ENCODE measurements at regions not wholly inside any gene's neighbourhood (a gene's known extent, or its start where the extent isn't known, plus 50 kb on each side); places are given as distances from the start of the nearest gene placed in this dataset.

GRCh38 chr18:1884623-1885022 is 686.7 kb downstream of the METTL4 start:
- no TSS peak for BruUV-seq (replicated peaks)
- DNase-seq (ENCODE audit: low read depth, low spot score) (no peak), ATAC-seq (peak; percentile 55)
- ChIA-PET CTCF (no interaction called here), POLR2A (no interaction called here), RAD21 (ENCODE audit: low non-redundant PET in 1 of 2, low total read pairs in 2 of 2, uncharacterized antibody in 2 of 2, unreplicated experiment in 2 of 2) (no interaction called here)
- Histone ChIP-seq H3K4me1 (ENCODE audit: control insufficient read depth in 1 of 2, insufficient read depth in 2 of 2, low read length in 2 of 2) (no peaks in the 10 kb centered on the region), H3K9ac (ENCODE audit: low read length) (no peak overlapping the region), H3K4me3 (replicated peaks in 1 of 2; ENCODE audit: low read depth in 1 of 2, low read length in 2 of 2) (no peak overlapping the region), H3K4me2 (ENCODE audit: low read length) (no peak overlapping the region), H3K79me2 (ENCODE audit: insufficient read depth, low read length) (no peaks in the 10 kb centered on the region), H3K9me3 (ENCODE audit: control insufficient read depth in 1 of 2, insufficient read depth in 1 of 2, low read depth in 1 of 2, low read length in 2 of 2) (no peaks in the 10 kb centered on the region), H3K27me3 (ENCODE audit: insufficient read depth, low read length) (peaks cover 29% of the 10 kb centered on the region), H3K36me3 (ENCODE audit: control insufficient read depth in 1 of 2, insufficient read depth in 2 of 2, low read length in 2 of 2) (no peaks in the 10 kb centered on the region), H2AFZ (ENCODE audit: low read depth, low read length, poor library complexity, severe bottlenecking) (no peak overlapping the region), H4K20me1 (ENCODE audit: insufficient read depth) (no peaks in the 10 kb centered on the region; the same call in 1 of the 2 replicates), H3K9me2 (ENCODE audit: insufficient read depth) (no peaks in the 10 kb centered on the region), H3K27ac (ENCODE audit: low read depth, low read length) (no peak overlapping the region)
- TF ChIP-seq EZH2phosphoT487 (IDR thresholded peaks at IDR 0.05; ENCODE audit: borderline replicate concordance) (no peak), ELF1 (IDR thresholded peaks at IDR 0.05; ENCODE audit: borderline replicate concordance, low read depth) (no peak), CBX3 (IDR thresholded peaks at IDR 0.05; ENCODE audit: low read depth) (no peak), ATF3 (IDR thresholded peaks at IDR 0.05) (no peak), REST (IDR thresholded peaks at IDR 0.05; ENCODE audit: low read depth) (no peak)
- intact Hi-C loops (cut with micrococcal nuclease), result no loop called here

- Histone ChIP-seq H3K36me3 (ENCODE audit: control insufficient read depth in 1 of 2, insufficient read depth in 2 of 2, low read length in 2 of 2) (no peaks in the 10 kb centered on the region), H3K27ac (ENCODE audit: low read depth, low read length) (no peak overlapping the region), H3K27me3 (ENCODE audit: insufficient read depth, low read length) (0 out of 2 replicates have a peak, but pooled peaks cover 4% of the 10 kb centered on the region), H3K79me2 (ENCODE audit: insufficient read depth, low read length) (no peaks in the 10 kb centered on the region), H4K20me1 (ENCODE audit: insufficient read depth) (no peaks in the 10 kb centered on the region), H3K4me2 (ENCODE audit: low read length) (no peak overlapping the region), H3K9ac (ENCODE audit: low read length) (no peak overlapping the region), H3K4me3 (replicated peaks in 1 of 2; ENCODE audit: low read depth in 1 of 2, low read length in 2 of 2) (no peak overlapping the region), H3K9me2 (ENCODE audit: insufficient read depth) (no peaks in the 10 kb centered on the region), H2AFZ (ENCODE audit: low read depth, low read length, poor library complexity, severe bottlenecking) (no peak overlapping the region), H3K4me1 (ENCODE audit: control insufficient read depth in 1 of 2, insufficient read depth in 2 of 2, low read length in 2 of 2) (no peaks in the 10 kb centered on the region), H3K9me3 (ENCODE audit: control insufficient read depth in 1 of 2, insufficient read depth in 1 of 2, low read depth in 1 of 2, low read length in 2 of 2) (no peaks in the 10 kb centered on the region)
- ChIA-PET CTCF (no interaction called here), POLR2A (no interaction called here), RAD21 (ENCODE audit: low non-redundant PET in 1 of 2, low total read pairs in 2 of 2, uncharacterized antibody in 2 of 2, unreplicated experiment in 2 of 2) (no interaction called here)
- intact Hi-C loops (cut with micrococcal nuclease), result no loop called here
- ATAC-seq, result no peak
- BruUV-seq (replicated peaks), result no TSS peak
- no peak for DNase-seq (ENCODE audit: low read depth, low spot score)
- TF ChIP-seq SIN3A (IDR thresholded peaks at IDR 0.05; ENCODE audit: low read depth) (no peak), YY1 (IDR thresholded peaks at IDR 0.05; ENCODE audit: extremely low read depth, insufficient replicate concordance, low read depth, low read length) (no peak), ELF1 (IDR thresholded peaks at IDR 0.05; ENCODE audit: borderline replicate concordance, low read depth) (no peak), SRF (IDR thresholded peaks at IDR 0.05; ENCODE audit: low read depth) (no peak), ATF3 (IDR thresholded peaks at IDR 0.05) (no peak), MAX (IDR thresholded peaks at IDR 0.05) (no peak), EGR1 (IDR thresholded peaks at IDR 0.05; ENCODE audit: low read depth) (no peak)
- TF ChIP-seq, protein P1, sequence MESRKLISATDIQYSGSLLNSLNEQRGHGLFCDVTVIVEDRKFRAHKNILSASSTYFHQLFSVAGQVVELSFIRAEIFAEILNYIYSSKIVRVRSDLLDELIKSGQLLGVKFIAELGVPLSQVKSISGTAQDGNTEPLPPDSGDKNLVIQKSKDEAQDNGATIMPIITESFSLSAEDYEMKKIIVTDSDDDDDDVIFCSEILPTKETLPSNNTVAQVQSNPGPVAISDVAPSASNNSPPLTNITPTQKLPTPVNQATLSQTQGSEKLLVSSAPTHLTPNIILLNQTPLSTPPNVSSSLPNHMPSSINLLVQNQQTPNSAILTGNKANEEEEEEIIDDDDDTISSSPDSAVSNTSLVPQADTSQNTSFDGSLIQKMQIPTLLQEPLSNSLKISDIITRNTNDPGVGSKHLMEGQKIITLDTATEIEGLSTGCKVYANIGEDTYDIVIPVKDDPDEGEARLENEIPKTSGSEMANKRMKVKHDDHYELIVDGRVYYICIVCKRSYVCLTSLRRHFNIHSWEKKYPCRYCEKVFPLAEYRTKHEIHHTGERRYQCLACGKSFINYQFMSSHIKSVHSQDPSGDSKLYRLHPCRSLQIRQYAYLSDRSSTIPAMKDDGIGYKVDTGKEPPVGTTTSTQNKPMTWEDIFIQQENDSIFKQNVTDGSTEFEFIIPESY (IDR thresholded peaks at IDR 0.05; ENCODE audit: extremely low read depth, insufficient replicate concordance, low read length), result no peak
Observed at GRCh38 chr18:1891641-1892040, 679.7 kb downstream of the METTL4 start.
